ENCODE measurements at regions not wholly inside any gene's neighbourhood (a gene's known extent, or its start where the extent isn't known, plus 50 kb on each side); places are given as distances from the start of the nearest gene placed in this dataset.

DNA sequence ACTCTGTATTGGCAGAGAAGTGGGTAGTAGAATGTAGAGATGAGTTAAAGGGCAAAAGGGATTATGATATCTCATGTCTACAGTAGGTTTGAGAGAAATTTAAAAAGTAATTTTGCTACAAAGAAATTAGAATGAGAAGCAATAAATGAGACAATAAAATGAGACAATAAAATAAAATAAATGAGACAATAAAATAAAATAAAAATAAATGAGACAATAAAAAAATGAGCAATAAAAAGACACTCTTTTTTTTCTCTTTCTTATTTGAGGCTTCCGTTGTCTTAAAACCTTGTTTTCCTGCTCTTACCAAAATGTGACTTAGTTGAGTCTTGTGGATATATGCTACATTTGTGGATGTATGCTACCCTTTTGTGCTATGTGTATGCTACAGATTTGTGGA lies 615.4 kb upstream of the PKDCC start:
- Histone ChIP-seq H4K20me1 (ENCODE audit: insufficient read depth, low read length) (no peaks in the 10 kb centered on the region), H3K4me1 (ENCODE audit: insufficient read depth, low read length, poor library complexity, severe bottlenecking) (no peaks in the 10 kb centered on the region), H3K9me3 (ENCODE audit: low read length) (no peaks in the 10 kb centered on the region), H3K9me2 (ENCODE audit: insufficient read depth, low read length) (no peaks in the 10 kb centered on the region), H3K4me3 (ENCODE audit: low read depth, low read length, poor library complexity, severe bottlenecking) (no peak overlapping the region), H3K4me2 (ENCODE audit: low read length) (no peak overlapping the region), H3K36me3 (ENCODE audit: insufficient read depth, low read length) (no peaks in the 10 kb centered on the region), H3K27ac (ENCODE audit: low read depth, low read length, poor library complexity, severe bottlenecking) (no peak overlapping the region), H2AFZ (ENCODE audit: low read length) (no peak overlapping the region), H3K79me2 (ENCODE audit: insufficient read depth, low read depth, low read length) (no peaks in the 10 kb centered on the region)
- no peak for DNase-seq (ENCODE audit: low spot score)
- ChIA-PET CTCF (ENCODE audit: unreplicated experiment) (no interaction called here), POLR2A (no interaction called here)
- TF ChIP-seq CTCF (conservative IDR thresholded peaks at IDR 0.05; ENCODE audit: low read length), result no peak
- TF ChIP-seq EZH2phosphoT487 (IDR thresholded peaks at IDR 0.05; ENCODE audit: borderline replicate concordance, low read depth, low read length), result no peak
- BruUV-seq (replicated peaks), result no TSS peak
- intact Hi-C loops (cut with micrococcal nuclease; ENCODE audit: unreplicated experiment), result no loop called here

GRCh38 chr2:41434991-41435390 lies 612.8 kb upstream of the PKDCC start:
- H3K4me3 ChIP-seq (ENCODE audit: low read depth, low read length, poor library complexity, severe bottlenecking), result no peak overlapping the region
- no peaks in the 10 kb centered on the region for H3K36me3 ChIP-seq (ENCODE audit: insufficient read depth, low read length)
- H3K4me2 ChIP-seq (ENCODE audit: low read length), result no peak overlapping the region
- POLR2A ChIA-PET, result no interaction called here
- no peaks in the 10 kb centered on the region for H3K79me2 ChIP-seq (ENCODE audit: insufficient read depth, low read depth, low read length)
- no peaks in the 10 kb centered on the region for H3K4me1 ChIP-seq (ENCODE audit: insufficient read depth, low read length, poor library complexity, severe bottlenecking)
- no peaks in the 10 kb centered on the region for H3K9me3 ChIP-seq (ENCODE audit: low read length)
- no peaks in the 10 kb centered on the region for H4K20me1 ChIP-seq (ENCODE audit: insufficient read depth, low read length)
- intact Hi-C loops (cut with micrococcal nuclease; ENCODE audit: unreplicated experiment), result no loop called here
- no peak overlapping the region for H3K27ac ChIP-seq (ENCODE audit: low read depth, low read length, poor library complexity, severe bottlenecking)
- no peak for DNase-seq (ENCODE audit: low spot score)
- H3K9me2 ChIP-seq (ENCODE audit: insufficient read depth, low read length), result no peaks in the 10 kb centered on the region
- no peak for TF ChIP-seq EZH2phosphoT487 (IDR thresholded peaks at IDR 0.05; ENCODE audit: borderline replicate concordance, low read depth, low read length)
- no peak for TF ChIP-seq CTCF (conservative IDR thresholded peaks at IDR 0.05; ENCODE audit: low read length)
- no peak overlapping the region for H2AFZ ChIP-seq (ENCODE audit: low read length)
- CTCF ChIA-PET (ENCODE audit: unreplicated experiment), result no interaction called here
- BruUV-seq (replicated peaks), result no TSS peak

GRCh38 chr2:41441958-41442357 lies 605.9 kb upstream of the PKDCC start:
- no peak for DNase-seq (ENCODE audit: low spot score)
- Histone ChIP-seq H3K9me3 (ENCODE audit: low read length) (no peaks in the 10 kb centered on the region), H2AFZ (ENCODE audit: low read length) (no peak overlapping the region), H4K20me1 (ENCODE audit: insufficient read depth, low read length) (no peaks in the 10 kb centered on the region), H3K27ac (ENCODE audit: low read depth, low read length, poor library complexity, severe bottlenecking) (no peak overlapping the region), H3K4me2 (ENCODE audit: low read length) (no peak overlapping the region), H3K36me3 (ENCODE audit: insufficient read depth, low read length) (no peaks in the 10 kb centered on the region), H3K79me2 (ENCODE audit: insufficient read depth, low read depth, low read length) (no peaks in the 10 kb centered on the region), H3K4me1 (ENCODE audit: insufficient read depth, low read length, poor library complexity, severe bottlenecking) (no peaks in the 10 kb centered on the region), H3K4me3 (ENCODE audit: low read depth, low read length, poor library complexity, severe bottlenecking) (no peak overlapping the region), H3K9me2 (ENCODE audit: insufficient read depth, low read length) (no peaks in the 10 kb centered on the region)
- ChIA-PET CTCF (ENCODE audit: unreplicated experiment) (no interaction called here), POLR2A (no interaction called here)
- no peak for TF ChIP-seq CTCF (conservative IDR thresholded peaks at IDR 0.05; ENCODE audit: low read length)
- no peak for TF ChIP-seq EZH2phosphoT487 (IDR thresholded peaks at IDR 0.05; ENCODE audit: borderline replicate concordance, low read depth, low read length)
- BruUV-seq (replicated peaks), result no TSS peak
- intact Hi-C loops (cut with micrococcal nuclease; ENCODE audit: unreplicated experiment), result no loop called here
